Ascending aorta (tissue), 2 donors: ENCODE measurements at regions not wholly inside any gene's neighbourhood (a gene's known extent, or its start where the extent isn't known, plus 50 kb on each side); places are given as distances from the start of the nearest gene placed in this dataset.
"Not testable (repeated sequence)": the region's sequence is repeated elsewhere in the genome, so short reads cannot be mapped to it uniquely, and the experiment has no call there.

ENCODE experiments used
- DNase-seq, 2 donors: peaks; one replicate each; pipeline ENCODE4 v3.0.0-alpha.2; 2019; ENCODE audit warnings: low spot score in 2 of 2
- H3K27ac ChIP-seq, 2 donors: fragments of 200-600 bp; sonication (generic); one replicate each; pipeline ENCODE4 v1.5.1; 2016 to 2017; ENCODE audit warnings: mild to moderate bottlenecking in 1 of 2
- H3K27me3 ChIP-seq: fragments of 200-600 bp; sonication (generic); one replicate; pipeline ENCODE4 v1.5.1; 2017
- H3K36me3 ChIP-seq, 2 donors: fragments of 200-600 bp; sonication (generic); one replicate each; pipeline ENCODE4 v1.5.1; 2016
- H3K4me1 ChIP-seq, 2 donors: fragments of 200-600 bp; sonication (generic); one replicate each; pipeline ENCODE4 v1.5.1; 2016 to 2017; ENCODE audit warnings: mild to moderate bottlenecking in 1 of 2
- H3K4me3 ChIP-seq, 2 donors: fragments of 200-600 bp; sonication (generic); one replicate each; pipeline ENCODE4 v1.5.1; 2016 to 2017; ENCODE audit warnings: mild to moderate bottlenecking in 1 of 2
- H3K9me3 ChIP-seq, 2 donors: fragments of 200-600 bp; sonication (generic); one replicate each; pipeline ENCODE4 v1.5.1; 2016
- CTCF ChIP-seq, 3 experiments: fragments of 200-600 bp in 2 of 3; fragments of 450-650 bp in 1 of 3; sonication (generic) in 2 of 3; IDR thresholded peaks; one replicate each; pipeline ENCODE4 v1.5.1; 2016 to 2019; ENCODE audit warnings: antibody characterized with exemption in 3 of 3, mild to moderate bottlenecking in 1 of 3, moderate library complexity in 1 of 3
- intact Hi-C: fragments of 100-400 bp; cut with DNase I; formaldehyde crosslinking; loops from one replicate; pipeline ENCODE4 v1.15.1; 2023

GRCh38 chr5:67855523-67855922, 360.0 kb upstream of the PIK3R1 start:
- TF ChIP-seq CTCF (IDR thresholded peaks at IDR 0.05) = no peak
- no peak overlapping the region for H3K4me3 ChIP-seq
- H3K27ac ChIP-seq = no peak overlapping the region
- intact Hi-C loops = no loop called here
- no peaks in the 10 kb centered on the region for H3K9me3 ChIP-seq
- H3K4me1 ChIP-seq = no peaks in the 10 kb centered on the region
- no peak for DNase-seq
- H3K27me3 ChIP-seq = no peaks in the 10 kb centered on the region
- no peaks in the 10 kb centered on the region for H3K36me3 ChIP-seq

- H3K9me3 ChIP-seq, H3K27ac ChIP-seq, H3K4me3 ChIP-seq, H3K4me1 ChIP-seq, intact Hi-C loops, H3K36me3 ChIP-seq, H3K27me3 ChIP-seq, DNase-seq: not testable (repeated sequence)
These were observed 364.6 kb upstream of the PIK3R1 start for GRCh38 chr5:67850906-67851305.

GRCh38 chr5:67844924-67845323, 370.6 kb upstream of the PIK3R1 start:
- H3K4me3 ChIP-seq = no peak overlapping the region
- H3K9me3 ChIP-seq = no peaks in the 10 kb centered on the region
- intact Hi-C loops = no loop called here
- no peak overlapping the region for H3K27ac ChIP-seq
- H3K27me3 ChIP-seq = peaks cover 4% of the 10 kb centered on the region
- no peak for DNase-seq
- H3K36me3 ChIP-seq = no peaks in the 10 kb centered on the region
- no peaks in the 10 kb centered on the region for H3K4me1 ChIP-seq
- no peak for TF ChIP-seq CTCF (IDR thresholded peaks at IDR 0.05)

- TF ChIP-seq CTCF (IDR thresholded peaks at IDR 0.05) = no peak
- H3K4me1 ChIP-seq = no peaks in the 10 kb centered on the region
- peaks cover 4% of the 10 kb centered on the region for H3K27me3 ChIP-seq
- no peak overlapping the region for H3K27ac ChIP-seq
- H3K9me3 ChIP-seq = no peaks in the 10 kb centered on the region
- H3K36me3 ChIP-seq = no peaks in the 10 kb centered on the region
- no peak for DNase-seq
- intact Hi-C loops = no loop called here
- no peak overlapping the region for H3K4me3 ChIP-seq
These were observed 372.8 kb upstream of the PIK3R1 start for GRCh38 chr5:67842806-67843205.

GRCh38 chr5:67837225-67837624, 378.3 kb upstream of the PIK3R1 start:
- intact Hi-C loops, H3K27ac ChIP-seq, H3K4me3 ChIP-seq, H3K9me3 ChIP-seq, DNase-seq, H3K4me1 ChIP-seq, H3K27me3 ChIP-seq, H3K36me3 ChIP-seq: not testable (repeated sequence)

- H3K27ac ChIP-seq, intact Hi-C loops, H3K9me3 ChIP-seq, H3K36me3 ChIP-seq, H3K4me3 ChIP-seq, H3K4me1 ChIP-seq, H3K27me3 ChIP-seq, DNase-seq: not testable (repeated sequence)
These were observed 379.1 kb upstream of the PIK3R1 start for GRCh38 chr5:67836496-67836895.

GRCh38 chr5:67831048-67831447, 384.5 kb upstream of the PIK3R1 start:
- Histone ChIP-seq H3K4me3 (no peak overlapping the region), H3K27me3 (no peaks in the 10 kb centered on the region), H3K9me3 (no peaks in the 10 kb centered on the region), H3K4me1 (no peaks in the 10 kb centered on the region), H3K27ac (no peak overlapping the region), H3K36me3 (no peaks in the 10 kb centered on the region)
- no peak for DNase-seq
- TF ChIP-seq CTCF (IDR thresholded peaks at IDR 0.05) = no peak
- intact Hi-C loops = no loop called here
